Neural progenitor cell (in vitro differentiated cells): ENCODE measurements at regions not wholly inside any gene's neighbourhood (a gene's known extent, or its start where the extent isn't known, plus 50 kb on each side); places are given as distances from the start of the nearest gene placed in this dataset.

Experiments
- CTCF ChIP-seq: fragments of 200-600 bp; sonication (generic); IDR thresholded peaks from 2 replicates; pipeline ENCODE4 v1.5.1; 2017; ENCODE audit warnings: antibody characterized with exemption, mild to moderate bottlenecking
- EZH2 ChIP-seq: fragments of 200-600 bp; sonication (generic); IDR thresholded peaks from 2 replicates; pipeline ENCODE4 v1.6.1; 2017; ENCODE audit warnings: antibody characterized with exemption, mild to moderate bottlenecking, moderate library complexity
- EZH2phosphoT487 ChIP-seq: fragments of 200-600 bp; sonication (generic); IDR thresholded peaks from 2 replicates; pipeline ENCODE4 v1.6.1; 2017; ENCODE audit warnings: antibody characterized with exemption

- TF ChIP-seq CTCF (no peak), EZH2 (no peak), EZH2phosphoT487 (no peak)
These were observed 1560.7 kb downstream of the UQCRFS1 start for GRCh38 chr19:27652281-27652680.
